ENCODE measurements at regions not wholly inside any gene's neighbourhood (a gene's known extent, or its start where the extent isn't known, plus 50 kb on each side); places are given as distances from the start of the nearest gene placed in this dataset.

DNA sequence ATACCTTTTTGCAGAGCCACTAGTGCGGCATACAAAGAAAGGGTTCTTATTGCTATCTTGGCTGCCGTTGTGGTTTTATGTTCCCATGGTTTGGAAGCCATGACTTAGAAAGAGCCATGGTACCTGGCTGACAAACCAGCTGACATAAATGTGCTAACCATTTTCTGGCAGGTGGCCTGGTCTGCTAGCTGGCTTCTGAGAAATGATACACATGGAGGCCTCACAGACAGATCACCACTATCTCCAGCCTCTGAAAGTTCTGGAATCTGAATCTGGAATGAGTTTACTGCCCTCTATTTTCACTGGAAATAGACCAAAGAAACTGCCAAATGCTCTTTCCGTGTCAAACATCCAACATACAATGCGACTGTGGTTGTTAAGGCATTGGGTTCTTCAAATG lies 123.7 kb downstream of the QPCT start:
- TF ChIP-seq POLR2A (IDR thresholded peaks at IDR 0.05) (no peak), CTCF (IDR thresholded peaks at IDR 0.05) (no peak)
